Osteocyte (in vitro differentiated cells): ENCODE measurements at regions not wholly inside any gene's neighbourhood (a gene's known extent, or its start where the extent isn't known, plus 50 kb on each side); places are given as distances from the start of the nearest gene placed in this dataset.

Source experiments
- DNase-seq: peaks from one replicate; pipeline ENCODE4 v3.0.0; 2021; ENCODE audit warnings: mixed read lengths; ENCODE audit not compliant: unreplicated experiment; ENCODE audit errors: extremely low spot score
- H3K27ac Mint-ChIP-seq: one replicate; pipeline ENCODE4 v1.8.0; 2021; ENCODE audit warnings: mild to moderate bottlenecking, mixed read lengths; ENCODE audit not compliant: unreplicated experiment
- H3K27me3 Mint-ChIP-seq: one replicate; pipeline ENCODE4 v1.8.0; 2021; ENCODE audit warnings: mixed read lengths; ENCODE audit not compliant: unreplicated experiment
- H3K36me3 Mint-ChIP-seq: one replicate; pipeline ENCODE4 v1.8.0; 2021; ENCODE audit warnings: mixed read lengths; ENCODE audit not compliant: unreplicated experiment
- H3K4me1 Mint-ChIP-seq: one replicate; pipeline ENCODE4 v1.8.0; 2021; ENCODE audit warnings: mixed read lengths; ENCODE audit not compliant: unreplicated experiment
- H3K4me3 Mint-ChIP-seq: one replicate; pipeline ENCODE4 v1.8.0; 2021; ENCODE audit warnings: mild to moderate bottlenecking, moderate library complexity, mixed read lengths; ENCODE audit not compliant: unreplicated experiment
- H3K9me3 Mint-ChIP-seq: one replicate; pipeline ENCODE4 v1.8.0; 2021; ENCODE audit warnings: mixed read lengths; ENCODE audit not compliant: unreplicated experiment
- CTCF ChIP-seq: fragments of 200-600 bp; sonication (generic); IDR thresholded peaks from 2 replicates; pipeline ENCODE4 v1.5.0; 2021; ENCODE audit warnings: antibody characterized with exemption, mild to moderate bottlenecking, moderate library complexity

- H3K4me1 Mint-ChIP-seq, result no peaks in the 10 kb centered on the region
- no peaks in the 10 kb centered on the region for H3K36me3 Mint-ChIP-seq
- no peak overlapping the region for H3K27ac Mint-ChIP-seq
- H3K4me3 Mint-ChIP-seq, result no peak overlapping the region
- DNase-seq, result no peak
- no peaks in the 10 kb centered on the region for H3K9me3 Mint-ChIP-seq
- no peaks in the 10 kb centered on the region for H3K27me3 Mint-ChIP-seq
- TF ChIP-seq CTCF, result no peak
These were observed 181.7 kb downstream of the RSL24D1 start for GRCh38 chr15:55015093-55015445.

- H3K36me3 Mint-ChIP-seq, result no peaks in the 10 kb centered on the region
- DNase-seq, result no peak
- H3K27ac Mint-ChIP-seq, result no peak overlapping the region
- TF ChIP-seq CTCF, result no peak
- H3K4me3 Mint-ChIP-seq, result no peak overlapping the region
- H3K9me3 Mint-ChIP-seq, result no peaks in the 10 kb centered on the region
- H3K4me1 Mint-ChIP-seq, result no peaks in the 10 kb centered on the region
- H3K27me3 Mint-ChIP-seq, result no peaks in the 10 kb centered on the region
These were observed 182.2 kb downstream of the RSL24D1 start for GRCh38 chr15:55014391-55015092.

- Mint-ChIP-seq H3K4me1 (no peaks in the 10 kb centered on the region), H3K27ac (no peak overlapping the region), H3K4me3 (no peak overlapping the region), H3K36me3 (no peaks in the 10 kb centered on the region), H3K27me3 (no peaks in the 10 kb centered on the region), H3K9me3 (no peaks in the 10 kb centered on the region)
- TF ChIP-seq CTCF, result no peak
- no peak for DNase-seq
These were observed 188.3 kb downstream of the RSL24D1 start for GRCh38 chr15:55008421-55008820.

- no peak for TF ChIP-seq CTCF
- no peak overlapping the region for H3K4me3 Mint-ChIP-seq
- no peaks in the 10 kb centered on the region for H3K9me3 Mint-ChIP-seq
- H3K4me1 Mint-ChIP-seq, result no peaks in the 10 kb centered on the region
- no peaks in the 10 kb centered on the region for H3K36me3 Mint-ChIP-seq
- H3K27ac Mint-ChIP-seq, result no peak overlapping the region
- DNase-seq, result no peak
- no peaks in the 10 kb centered on the region for H3K27me3 Mint-ChIP-seq
These were observed 189.2 kb downstream of the RSL24D1 start for GRCh38 chr15:55007561-55007960.

- no peak overlapping the region for H3K4me3 Mint-ChIP-seq
- no peak overlapping the region for H3K27ac Mint-ChIP-seq
These were observed 191.1 kb downstream of the RSL24D1 start for GRCh38 chr15:55005679-55006078.

More at GRCh38 chr15:55005679-55006078, 191.1 kb downstream of the RSL24D1 start:
- Mint-ChIP-seq H3K27me3 (no peaks in the 10 kb centered on the region), H3K9me3 (peaks cover under 1% of the 10 kb centered on the region), H3K4me1 (no peaks in the 10 kb centered on the region), H3K36me3 (no peaks in the 10 kb centered on the region)
- DNase-seq, result no peak
- TF ChIP-seq CTCF, result no peak
